CD4-positive, alpha-beta T cell (primary cell): ENCODE measurements at regions not wholly inside any gene's neighbourhood (a gene's known extent, or its start where the extent isn't known, plus 50 kb on each side); places are given as distances from the start of the nearest gene placed in this dataset.
A peak's percentile ranks its signal among the peaks of the same experiment; 100 is the strongest.

Experiments used
- ATAC-seq: fragments of 200-7000 bp; cut with Tn5 transposase; one replicate; pipeline ENCODE4 v1.10.0; 2022; ENCODE audit warnings: mild to moderate bottlenecking; ENCODE audit not compliant: poor library complexity
- CTCF ChIA-PET: fragments of 350-600 bp; sonication (Branson Sonifier 250); formaldehyde crosslinking; loops from one replicate; lab custom pipeline; 2021; ENCODE audit warnings: antibody characterized with exemption, inconsistent platforms; lab: Charles Lee
- POLR2A ChIA-PET: fragments of 350-600 bp; sonication (Branson Sonifier 250); formaldehyde crosslinking; loops from one replicate; lab custom pipeline; 2021; ENCODE audit warnings: antibody characterized with exemption, inconsistent platforms; lab: Charles Lee
- DNase-seq, 14 experiments: peaks; one replicate each; pipeline ENCODE4 v3.0.0-alpha.2; 2013 to 2020; ENCODE audit warnings: mixed read lengths in 2 of 14
- H3K27ac ChIP-seq, 2 donors: one replicate each; pipeline versions ENCODE4 v1.5.1 to v1.7.0; 2013; ENCODE audit warnings: low read length in 2 of 2, low read depth in 1 of 2, mild to moderate bottlenecking in 1 of 2
- H3K27me3 ChIP-seq, 2 experiments: 1 replicate in 1 of 2; 2 replicates in 1 of 2; pipeline versions ENCODE4 v1.6.1 to v1.7.0; 2013; ENCODE audit warnings: low read length in 2 of 2, control low read depth in 1 of 2, mild to moderate bottlenecking in 1 of 2, moderate library complexity in 1 of 2; ENCODE audit not compliant: insufficient read depth in 2 of 2, control insufficient read depth in 1 of 2
- H3K36me3 ChIP-seq: one replicate; pipeline ENCODE4 v1.6.1; 2013; ENCODE audit warnings: low read length, control low read depth; ENCODE audit not compliant: insufficient read depth
- H3K4me1 ChIP-seq: one replicate; pipeline ENCODE4 v1.6.1; 2013; ENCODE audit warnings: low read length, control low read depth; ENCODE audit not compliant: insufficient read depth
- H3K4me3 ChIP-seq: one replicate; pipeline ENCODE4 v1.5.1; 2013; ENCODE audit warnings: mild to moderate bottlenecking, low read length, moderate library complexity
- H3K9me3 ChIP-seq, 2 experiments: 1 replicate in 1 of 2; 2 replicates in 1 of 2; pipeline versions ENCODE4 v1.6.1 to v1.7.0; 2013; ENCODE audit warnings: low read length in 2 of 2, mild to moderate bottlenecking in 2 of 2, control low read depth in 1 of 2, moderate library complexity in 1 of 2; ENCODE audit not compliant: control insufficient read depth in 1 of 2, insufficient read depth in 1 of 2
- H3K27ac Mint-ChIP-seq: one replicate; pipeline ENCODE4 v1.8.0; 2020; ENCODE audit warnings: mixed read lengths
- H3K27me3 Mint-ChIP-seq: one replicate; pipeline ENCODE4 v1.8.0; 2021; ENCODE audit warnings: mixed read lengths
- H3K36me3 Mint-ChIP-seq: one replicate; pipeline ENCODE4 v1.8.0; 2021; ENCODE audit warnings: low read depth, mixed read lengths
- H3K4me1 Mint-ChIP-seq: one replicate; pipeline ENCODE4 v1.8.0; 2021; ENCODE audit warnings: low read depth, mixed read lengths
- H3K4me3 Mint-ChIP-seq: one replicate; pipeline ENCODE4 v1.8.0; 2020; ENCODE audit warnings: mild to moderate bottlenecking, mixed read lengths
- H3K9me3 Mint-ChIP-seq: one replicate; pipeline ENCODE4 v1.8.0; 2020; ENCODE audit warnings: mixed read lengths
- CTCF ChIP-seq: fragments of 200-600 bp; IDR thresholded peaks from one replicate; pipeline ENCODE4 v1.8.0; 2022; ENCODE audit warnings: antibody characterized with exemption, mild to moderate bottlenecking
- intact Hi-C, 2 experiments: fragments of 100-400 bp; cut with DNase I in 1 of 2; cut with micrococcal nuclease in 1 of 2; formaldehyde crosslinking; loops; one replicate each; pipeline versions ENCODE4 v1.15.1 to v1.9.0; 2023 to 2025; cut with DNase I, micrococcal nuclease

DNA sequence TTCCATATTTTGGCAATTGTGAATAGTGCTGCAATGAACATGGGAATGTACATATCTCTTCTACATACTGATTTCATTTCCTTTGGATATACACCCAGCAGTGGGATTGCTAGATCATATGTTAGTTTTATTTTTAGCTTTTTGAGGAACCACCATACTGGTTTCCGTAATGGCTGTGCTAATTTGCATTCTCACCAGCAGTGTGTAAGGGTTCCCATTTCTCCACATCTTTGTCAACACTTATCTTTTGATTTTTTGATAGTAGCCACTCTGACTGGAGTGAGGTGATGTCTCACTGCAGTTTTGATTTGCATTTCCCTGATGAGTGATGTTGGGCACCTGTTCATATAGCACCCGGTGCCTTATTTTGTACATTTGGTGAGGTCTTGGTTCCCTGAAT, 519.6 kb downstream of the REEP3 start:
- Mint-ChIP-seq H3K27me3 (peaks cover 4% of the 10 kb centered on the region), H3K36me3 (no peaks in the 10 kb centered on the region), H3K4me3 (no peak overlapping the region), H3K9me3 (no peaks in the 10 kb centered on the region), H3K4me1 (peaks cover 5% of the 10 kb centered on the region), H3K27ac (no peak overlapping the region)
- no peak for TF ChIP-seq CTCF
- no peaks in the 10 kb centered on the region for H3K27me3 ChIP-seq
- ChIA-PET POLR2A (no interaction called here), CTCF (interaction anchor here (1.1 kb wide), 1 partner anchor 14 kb away, joined by 4 read pairs; no protein-coding TSS in a partner anchor)
- intact Hi-C loops, result no loop called here
- H3K9me3 ChIP-seq, result no peaks in the 10 kb centered on the region
- no peak overlapping the region for H3K4me3 ChIP-seq
- no peak for DNase-seq
- no peaks in the 10 kb centered on the region for H3K36me3 ChIP-seq
- H3K27ac ChIP-seq, result no peak overlapping the region
- peaks cover 11% of the 10 kb centered on the region for H3K4me1 ChIP-seq
- no peak for ATAC-seq

DNA sequence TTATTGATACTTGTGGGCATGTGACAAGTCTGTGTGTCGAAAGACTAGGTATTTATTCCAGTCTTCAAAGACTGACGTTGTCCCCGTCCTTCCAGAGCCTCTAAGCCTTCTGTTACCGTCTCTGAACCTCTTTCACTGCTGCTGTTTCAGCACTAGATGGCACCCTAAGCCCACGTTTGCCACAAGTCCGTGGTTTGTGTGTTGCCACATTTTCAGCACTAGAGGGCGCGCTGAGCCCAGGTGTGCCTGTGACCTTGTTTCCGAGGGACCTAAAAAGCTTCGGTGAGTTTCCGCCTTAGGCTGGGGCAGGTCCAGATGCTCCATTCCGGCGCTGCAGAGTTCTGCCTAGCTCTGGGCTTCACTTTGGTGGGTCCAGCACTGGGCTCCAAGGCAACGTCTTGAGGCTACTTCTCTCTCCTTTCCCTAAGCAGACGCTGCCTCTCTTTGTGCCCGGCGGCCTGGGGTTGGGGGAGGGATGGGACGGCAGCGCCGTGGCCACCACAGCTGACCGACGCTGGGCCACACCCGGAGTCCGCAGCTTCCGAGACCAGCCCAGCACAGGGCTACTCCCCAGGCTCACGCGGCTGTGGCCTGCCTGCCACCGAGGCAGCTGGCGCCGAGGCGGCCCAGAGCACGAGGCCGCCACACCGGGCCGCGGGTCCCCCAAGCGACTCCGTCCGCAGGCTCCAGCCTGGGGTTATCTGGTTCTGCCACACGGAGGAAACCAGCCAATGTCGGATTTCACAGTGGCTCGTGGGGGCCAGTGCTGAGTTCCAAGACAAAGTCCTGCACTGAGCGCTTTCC, 520.2 kb downstream of the REEP3 start:
- Histone ChIP-seq H3K4me1 (peaks cover 11% of the 10 kb centered on the region), H3K4me3 (peak overlapping the region; percentile 56), H3K9me3 (no peaks in the 10 kb centered on the region), H3K36me3 (no peaks in the 10 kb centered on the region), H3K27me3 (no peaks in the 10 kb centered on the region), H3K27ac (no peak overlapping the region)
- H3K27me3 Mint-ChIP-seq, result no peaks in the 10 kb centered on the region
- POLR2A ChIA-PET, result no interaction called here
- peaks cover 5% of the 10 kb centered on the region for H3K4me1 Mint-ChIP-seq
- CTCF ChIA-PET, result interaction anchor here (0.6 to 1.1 kb wide), 3 partner anchors 9 to 13 kb away, joined by 4 read pairs; no protein-coding TSS in a partner anchor
- ATAC-seq (peak; percentile 95), DNase-seq (peak; percentile 65 to 91 (median 76))
- H3K4me3 Mint-ChIP-seq, result peak overlapping the region; percentile 50
- peak; percentile 100 for TF ChIP-seq CTCF
- H3K9me3 Mint-ChIP-seq, result no peaks in the 10 kb centered on the region
- no peak overlapping the region for H3K27ac Mint-ChIP-seq
- intact Hi-C loops, result no loop called here
- no peaks in the 10 kb centered on the region for H3K36me3 Mint-ChIP-seq

GRCh38 chr10:64041989-64042490, 520.8 kb downstream of the REEP3 start:
- H3K9me3 ChIP-seq, result no peaks in the 10 kb centered on the region
- CTCF ChIA-PET, result interaction anchor here (1.1 kb wide), 1 partner anchor 13 kb away, joined by 4 read pairs; no protein-coding TSS in a partner anchor
- H3K4me1 ChIP-seq, result peaks cover 11% of the 10 kb centered on the region
- ATAC-seq, result no peak
- no peaks in the 10 kb centered on the region for H3K36me3 ChIP-seq
- H3K27me3 ChIP-seq, result no peaks in the 10 kb centered on the region
- no peaks in the 10 kb centered on the region for H3K27me3 Mint-ChIP-seq
- DNase-seq, result peak in 3 of 14 experiments; percentile 2 to 25 (median 5)
- intact Hi-C loops, result no loop called here
- no peak overlapping the region for H3K27ac Mint-ChIP-seq
- H3K36me3 Mint-ChIP-seq, result no peaks in the 10 kb centered on the region
- POLR2A ChIA-PET, result no interaction called here
- no peak overlapping the region for H3K4me3 Mint-ChIP-seq
- peak overlapping the region; percentile 56 for H3K4me3 ChIP-seq
- no peaks in the 10 kb centered on the region for H3K9me3 Mint-ChIP-seq
- no peak for TF ChIP-seq CTCF
- H3K27ac ChIP-seq, result no peak overlapping the region
- H3K4me1 Mint-ChIP-seq, result peaks cover 5% of the 10 kb centered on the region
